Adrenal gland (tissue), 9 donors: ENCODE measurements at regions not wholly inside any gene's neighbourhood (a gene's known extent, or its start where the extent isn't known, plus 50 kb on each side); places are given as distances from the start of the nearest gene placed in this dataset.

Experiments
- DNase-seq, 7 donors: peaks; one replicate each; pipeline ENCODE4 v3.0.0-alpha.2; 2019 to 2020
- H3K27ac ChIP-seq, 5 donors: fragments of 200-600 bp; sonication (generic) in 4 of 5; 1 replicate in 3 of 5; 2 replicates in 2 of 5; pipeline versions ENCODE4 v1.5.1 to v1.8.0; 2016 to 2020; ENCODE audit warnings: mild to moderate bottlenecking in 1 of 5
- H3K27me3 ChIP-seq: fragments of 200-600 bp; 2 replicates; pipeline ENCODE4 v1.8.0; 2021
- H3K36me3 ChIP-seq, 2 donors: fragments of 200-600 bp; replicated peaks in 1 of 2; 1 replicate in 1 of 2; 2 replicates in 1 of 2; pipeline versions ENCODE4 v1.5.1 to v1.8.0; 2018 to 2022
- H3K4me1 ChIP-seq, 2 donors: fragments of 200-600 bp; replicated peaks in 1 of 2; 1 replicate in 1 of 2; 2 replicates in 1 of 2; pipeline versions ENCODE4 v1.5.1 to v1.8.0; 2018 to 2021
- H3K4me3 ChIP-seq, 4 donors: fragments of 200-600 bp; sonication (generic) in 3 of 4; one replicate each; pipeline ENCODE4 v1.5.1; 2016 to 2018
- H3K9me3 ChIP-seq, 3 donors: fragments of 200-600 bp; sonication (generic) in 1 of 3; replicated peaks in 1 of 3; 1 replicate in 2 of 3; 2 replicates in 1 of 3; pipeline versions ENCODE4 v1.5.1 to v1.8.0; 2016 to 2021
- CTCF ChIP-seq, 6 experiments: fragments of 450-650 bp in 4 of 6; fragments of 200-600 bp in 2 of 6; sonication (generic) in 1 of 6; IDR thresholded peaks; 1 replicate in 5 of 6; 2 replicates in 1 of 6; pipeline versions ENCODE4 v1.5.1 to v1.8.0; 2016 to 2021; ENCODE audit warnings: antibody characterized with exemption in 6 of 6, mild to moderate bottlenecking in 2 of 6, moderate library complexity in 1 of 6
- POLR2A ChIP-seq, 2 donors: fragments of 450-650 bp; IDR thresholded peaks; one replicate each; pipeline ENCODE4 v1.6.1; 2017; ENCODE audit warnings: antibody characterized with exemption in 2 of 2, mild to moderate bottlenecking in 2 of 2, moderate library complexity in 1 of 2
- WGBS, 4 donors: extraction: QIAGEN DNeasy Blood & Tissue Kit in 2 of 4; methylation state at CpG; one replicate each; pipeline versions ENCODE4 v1.1.5 to v1.1.7; 2013 to 2017; 5-methylcytosine and 5-hydroxymethylcytosine counted together
- intact Hi-C, 2 donors: fragments of 100-400 bp; cut with DNase I; formaldehyde crosslinking; loops; one replicate each; pipeline versions ENCODE4 v1.14.1 to v1.15.0; 2022 to 2023
- donor health status: healthy with polysubstance abuse.
- donor health status: Bipolar disorder and iron deficiency.
- donor health status: DM: yes; HTN: yes; CAD: no.
- donor health status: DM: no; HTN: no; CAD: no.
- donor health status: DM: no; HTN: no; CAD: no.

DNA sequence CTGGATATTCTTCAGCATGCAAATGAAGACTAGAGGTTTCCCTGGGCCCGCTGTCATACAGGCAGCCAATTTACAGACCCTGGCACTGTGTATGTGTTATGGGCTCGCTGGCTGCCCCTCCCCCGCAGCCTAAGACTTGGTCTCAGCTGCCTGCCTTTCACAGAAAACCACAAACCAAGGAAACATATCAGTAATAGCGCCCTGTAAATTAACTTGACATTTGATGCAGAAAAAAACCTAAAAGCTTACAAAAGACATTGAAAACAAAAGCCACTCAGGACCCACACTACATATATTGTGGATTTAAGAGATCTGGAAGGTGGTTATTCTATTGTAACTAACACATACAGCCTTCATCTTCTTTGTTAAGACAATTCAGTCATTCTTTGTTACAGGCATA, 287.0 kb upstream of the TMEM161B start:
- H3K36me3 ChIP-seq: no peaks in the 10 kb centered on the region
- no peaks in the 10 kb centered on the region for H3K9me3 ChIP-seq
- H3K27me3 ChIP-seq: no peaks in the 10 kb centered on the region
- no peaks in the 10 kb centered on the region for H3K4me1 ChIP-seq
- TF ChIP-seq POLR2A (IDR thresholded peaks at IDR 0.05): no peak
- intact Hi-C loops: no loop called here
- no peak overlapping the region for H3K4me3 ChIP-seq
- DNase-seq: no peak
- WGBS, 4 donors: 33 to 58% (median 45%) methylated on average over 3 to 4 of the region's 4 CpGs
- no peak overlapping the region for H3K27ac ChIP-seq

DNA sequence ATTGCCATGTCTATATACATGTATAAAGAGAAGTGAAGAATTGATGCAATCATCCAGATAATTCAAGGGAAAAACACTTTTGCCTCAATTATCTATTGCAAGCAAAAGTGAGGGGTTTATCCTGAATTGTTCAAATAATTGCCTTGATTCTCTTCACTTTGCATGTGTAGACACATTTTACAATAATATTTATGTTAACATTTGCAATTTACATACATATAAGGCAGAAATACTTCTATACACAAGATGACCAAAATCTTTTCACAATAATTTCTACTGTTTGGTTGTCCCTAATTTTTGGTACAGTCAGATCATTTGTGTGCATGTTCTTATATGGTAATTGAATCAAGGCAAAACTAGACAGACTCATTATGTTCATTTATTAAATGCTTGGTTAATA, 285.3 kb upstream of the TMEM161B start:
- Histone ChIP-seq H3K4me1 (no peaks in the 10 kb centered on the region), H3K4me3 (no peak overlapping the region), H3K9me3 (no peaks in the 10 kb centered on the region), H3K36me3 (no peaks in the 10 kb centered on the region), H3K27me3 (no peaks in the 10 kb centered on the region), H3K27ac (no peak overlapping the region)
- TF ChIP-seq CTCF (IDR thresholded peaks at IDR 0.05): no peak
- no peak for TF ChIP-seq POLR2A (IDR thresholded peaks at IDR 0.05)
- intact Hi-C loops: no loop called here
- no peak for DNase-seq

DNA sequence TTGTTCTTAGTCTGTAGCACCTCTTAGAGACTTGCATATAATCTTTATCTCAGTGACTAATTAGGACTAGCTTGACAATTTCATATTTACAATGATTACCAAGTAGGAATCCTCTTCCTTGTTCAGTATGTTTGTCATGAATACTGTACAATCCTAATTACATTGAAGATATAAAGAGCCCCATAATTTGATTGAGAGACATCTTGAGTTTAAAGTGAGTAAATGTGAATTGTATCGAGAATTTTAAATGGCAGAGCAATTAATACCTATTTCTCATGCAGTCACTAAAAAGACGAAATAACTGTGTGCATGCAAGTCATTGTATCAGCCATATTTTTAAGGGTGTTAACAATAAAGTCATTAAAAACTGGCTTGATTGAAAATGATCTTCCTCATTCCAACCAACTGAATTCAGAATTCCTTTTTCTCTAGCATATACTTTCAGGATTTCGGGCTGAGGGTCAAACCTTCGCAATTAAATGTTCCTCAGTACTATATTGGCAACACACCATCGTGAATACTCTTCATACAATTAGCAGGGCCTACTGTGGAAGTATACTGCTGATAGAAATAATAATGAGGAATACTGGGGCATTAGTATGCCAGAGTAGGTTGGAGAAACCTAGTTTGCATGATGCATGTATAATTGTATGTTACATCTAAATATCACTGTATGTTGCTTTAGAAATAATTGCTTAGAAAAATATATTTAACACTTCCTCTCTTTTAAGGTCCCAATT, 284.7 kb upstream of the TMEM161B start:
- intact Hi-C loops: no loop called here
- Histone ChIP-seq H3K27me3 (no peaks in the 10 kb centered on the region), H3K36me3 (no peaks in the 10 kb centered on the region), H3K4me1 (no peaks in the 10 kb centered on the region), H3K27ac (no peak overlapping the region), H3K4me3 (no peak overlapping the region), H3K9me3 (no peaks in the 10 kb centered on the region)
- no peak for TF ChIP-seq CTCF (IDR thresholded peaks at IDR 0.05)
- TF ChIP-seq POLR2A (IDR thresholded peaks at IDR 0.05): no peak
- no peak for DNase-seq
- WGBS, 4 donors: 79 to 89% (median 82%) methylated on average over 5 of the region's 5 CpGs

- H3K27me3 ChIP-seq: no peaks in the 10 kb centered on the region
- H3K9me3 ChIP-seq: no peaks in the 10 kb centered on the region
- H3K4me3 ChIP-seq: no peak overlapping the region
- no peaks in the 10 kb centered on the region for H3K36me3 ChIP-seq
- no peaks in the 10 kb centered on the region for H3K4me1 ChIP-seq
- no peak overlapping the region for H3K27ac ChIP-seq
- no peak for DNase-seq
- intact Hi-C loops: no loop called here
- 74 to 81% (median 77%) methylated on average over 4 of the region's 4 CpGs for WGBS, 4 donors
- TF ChIP-seq POLR2A (IDR thresholded peaks at IDR 0.05): no peak
- no peak for TF ChIP-seq CTCF (IDR thresholded peaks at IDR 0.05)
Observed at GRCh38 chr5:88552426-88552825, 283.8 kb upstream of the TMEM161B start.

GRCh38 chr5:88551724-88552345, 283.2 kb upstream of the TMEM161B start:
- Histone ChIP-seq H3K27me3 (no peaks in the 10 kb centered on the region), H3K27ac (no peak overlapping the region), H3K4me1 (no peaks in the 10 kb centered on the region), H3K4me3 (no peak overlapping the region), H3K36me3 (no peaks in the 10 kb centered on the region), H3K9me3 (no peaks in the 10 kb centered on the region)
- intact Hi-C loops: no loop called here
- 69 to 75% (median 70%) methylated on average over 10 of the region's 10 CpGs for WGBS, 4 donors
- no peak for TF ChIP-seq CTCF (IDR thresholded peaks at IDR 0.05)
- no peak for TF ChIP-seq POLR2A (IDR thresholded peaks at IDR 0.05)
- no peak for DNase-seq
